Stimulated activated effector memory CD8-positive, alpha-beta T cell treated with anti-CD3 and anti-CD28 coated beads, Interleukin-12 subunit alpha, Interleukin-12 subunit beta, amount 100 ng/mL, for 72 hours (primary cell): ENCODE measurements at regions not wholly inside any gene's neighbourhood (a gene's known extent, or its start where the extent isn't known, plus 50 kb on each side); places are given as distances from the start of the nearest gene placed in this dataset.
"Not testable (repeated sequence)": the region's sequence is repeated elsewhere in the genome, so short reads cannot be mapped to it uniquely, and the experiment has no call there.

Experiments used
- ATAC-seq: fragments of 150-1000 bp; cut with Tn5 transposase; 2 replicates; pipeline ENCODE4 v1.10.0; 2021
- DNase-seq, 2 donors: peaks; one replicate each; pipeline ENCODE4 v3.0.0; 2021 to 2022; ENCODE audit warnings: low spot score in 2 of 2
- H3K27ac Mint-ChIP-seq: one replicate; pipeline ENCODE4 v1.8.0; 2022; ENCODE audit warnings: mild to moderate bottlenecking, mixed read lengths
- H3K36me3 Mint-ChIP-seq: one replicate; pipeline ENCODE4 v1.8.0; 2022; ENCODE audit warnings: mild to moderate bottlenecking, mixed read lengths
- H3K4me1 Mint-ChIP-seq: one replicate; pipeline ENCODE4 v1.8.0; 2022; ENCODE audit warnings: mixed read lengths
- H3K4me3 Mint-ChIP-seq: one replicate; pipeline ENCODE4 v1.8.0; 2022; ENCODE audit warnings: mild to moderate bottlenecking, mixed read lengths
- H3K9me3 Mint-ChIP-seq: one replicate; pipeline ENCODE4 v1.8.0; 2022; ENCODE audit warnings: mixed read lengths

GRCh38 chr3:176075491-176075890, 1121.8 kb downstream of the TBL1XR1 start:
- Mint-ChIP-seq H3K36me3 (no peaks in the 10 kb centered on the region), H3K4me3 (no peak overlapping the region), H3K4me1 (no peaks in the 10 kb centered on the region), H3K9me3 (peaks cover 11% of the 10 kb centered on the region), H3K27ac (no peak overlapping the region)
- ATAC-seq (no peak), DNase-seq (no peak)

DNA sequence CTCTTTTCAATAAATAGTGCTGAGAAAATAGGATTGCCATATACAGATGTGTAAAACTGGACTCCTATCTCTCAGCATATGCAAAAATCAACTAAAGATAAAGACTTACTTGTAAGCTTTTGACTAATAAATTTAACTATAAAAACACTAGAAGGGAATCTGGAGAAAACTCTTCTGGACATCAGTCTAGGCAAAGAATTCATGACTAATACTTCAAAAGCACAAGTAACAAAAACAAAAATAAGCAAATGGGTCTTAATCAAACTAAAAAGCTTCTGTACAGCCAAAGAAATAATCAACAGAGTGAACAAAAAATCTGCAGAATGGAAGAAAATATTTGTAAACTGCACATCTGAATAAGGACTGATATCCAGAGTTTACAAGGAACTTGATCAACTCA, 1122.2 kb downstream of the TBL1XR1 start:
- Mint-ChIP-seq H3K27ac (no peak overlapping the region), H3K4me3 (no peak overlapping the region), H3K4me1 (no peaks in the 10 kb centered on the region), H3K9me3 (peaks cover 9% of the 10 kb centered on the region), H3K36me3 (no peaks in the 10 kb centered on the region)
- ATAC-seq (no peak), DNase-seq (no peak)

DNA sequence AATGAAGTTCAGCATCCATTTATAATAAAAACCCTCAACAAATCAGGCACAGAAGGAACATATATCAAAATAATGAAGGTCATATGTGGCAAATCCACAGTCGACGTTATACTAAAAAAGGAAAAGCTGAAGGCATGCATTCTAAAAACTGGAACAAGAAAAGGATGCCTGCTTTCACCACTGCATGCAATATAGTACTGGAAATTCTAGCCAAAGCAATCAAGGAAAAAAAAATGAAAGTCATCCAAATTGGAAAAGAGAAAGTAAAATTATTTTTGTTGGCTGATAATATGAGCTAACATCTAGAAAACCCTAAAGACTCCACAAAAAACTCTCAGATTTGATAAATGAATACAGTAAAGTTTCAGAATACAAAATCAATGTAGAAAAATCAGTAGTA, 1123.2 kb downstream of the TBL1XR1 start:
- H3K4me1 Mint-ChIP-seq = no peaks in the 10 kb centered on the region
- no peak overlapping the region for H3K27ac Mint-ChIP-seq
- ATAC-seq (no peak), DNase-seq (no peak)
- H3K36me3 Mint-ChIP-seq = no peaks in the 10 kb centered on the region
- peaks cover 9% of the 10 kb centered on the region for H3K9me3 Mint-ChIP-seq
- no peak overlapping the region for H3K4me3 Mint-ChIP-seq

- Mint-ChIP-seq H3K4me3 (no peak overlapping the region), H3K27ac (no peak overlapping the region), H3K36me3 (no peaks in the 10 kb centered on the region), H3K4me1 (no peaks in the 10 kb centered on the region), H3K9me3 (peaks cover 6% of the 10 kb centered on the region)
- DNase-seq (no peak), ATAC-seq (no peak)
These were observed 1125.3 kb downstream of the TBL1XR1 start for GRCh38 chr3:176071943-176072342.

- H3K27ac Mint-ChIP-seq = no peak overlapping the region
These were observed 1128.5 kb downstream of the TBL1XR1 start for GRCh38 chr3:176068750-176069149.

GRCh38 chr3:176058856-176059255, 1138.4 kb downstream of the TBL1XR1 start:
- no peak for DNase-seq
- Mint-ChIP-seq H3K27ac (no peak overlapping the region), H3K9me3 (peaks cover 11% of the 10 kb centered on the region)

More at GRCh38 chr3:176068750-176069149, 1128.5 kb downstream of the TBL1XR1 start:
- H3K4me1 Mint-ChIP-seq = no peaks in the 10 kb centered on the region
- ATAC-seq = peak; percentile 11
- no peaks in the 10 kb centered on the region for H3K36me3 Mint-ChIP-seq
- no peak overlapping the region for H3K4me3 Mint-ChIP-seq
- DNase-seq = no peak
- H3K9me3 Mint-ChIP-seq = peaks cover 3% of the 10 kb centered on the region

DNA sequence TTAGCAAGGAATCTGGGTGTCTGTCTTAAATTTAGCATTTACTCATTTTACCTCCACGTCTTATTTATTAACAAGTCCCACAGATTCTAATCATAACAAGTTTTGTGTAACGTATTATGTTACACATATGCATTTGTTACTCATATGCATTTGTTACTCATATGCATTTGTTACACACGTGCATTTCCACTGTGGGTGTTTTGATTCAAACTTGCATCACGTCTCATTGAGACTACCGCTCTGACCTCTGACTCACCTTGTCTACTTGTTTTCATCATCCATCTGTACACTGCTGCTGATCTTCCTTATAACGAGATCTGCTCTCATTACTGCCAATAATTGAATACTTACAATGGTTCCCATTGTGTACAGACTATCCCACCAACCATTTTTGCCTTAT, 1141.4 kb downstream of the TBL1XR1 start:
- ATAC-seq (no peak), DNase-seq (no peak)
- H3K36me3 Mint-ChIP-seq = no peaks in the 10 kb centered on the region
- H3K4me3 Mint-ChIP-seq = no peak overlapping the region
- peaks cover 11% of the 10 kb centered on the region for H3K9me3 Mint-ChIP-seq
- no peak overlapping the region for H3K27ac Mint-ChIP-seq
- H3K4me1 Mint-ChIP-seq = no peaks in the 10 kb centered on the region

More at GRCh38 chr3:176058856-176059255, 1138.4 kb downstream of the TBL1XR1 start:
- H3K4me1 Mint-ChIP-seq = no peaks in the 10 kb centered on the region
- H3K4me3 Mint-ChIP-seq = no peak overlapping the region
- no peaks in the 10 kb centered on the region for H3K36me3 Mint-ChIP-seq
- no peak for ATAC-seq

- H3K4me3 Mint-ChIP-seq = no peak overlapping the region
- DNase-seq = no peak
- H3K4me1 Mint-ChIP-seq = no peaks in the 10 kb centered on the region
These were observed 1145.5 kb downstream of the TBL1XR1 start for GRCh38 chr3:176051766-176052165.

GRCh38 chr3:176046703-176047102, 1150.6 kb downstream of the TBL1XR1 start:
- ATAC-seq = no peak
- Mint-ChIP-seq H3K4me1 (no peaks in the 10 kb centered on the region), H3K9me3 (peaks cover 10% of the 10 kb centered on the region), H3K27ac (no peak overlapping the region), H3K36me3 (no peaks in the 10 kb centered on the region), H3K4me3 (no peak overlapping the region)
- no peak for DNase-seq

More at GRCh38 chr3:176051766-176052165, 1145.5 kb downstream of the TBL1XR1 start:
- ATAC-seq = no peak
- Mint-ChIP-seq H3K9me3 (peaks cover 13% of the 10 kb centered on the region), H3K27ac (no peak overlapping the region), H3K36me3 (no peaks in the 10 kb centered on the region)

DNA sequence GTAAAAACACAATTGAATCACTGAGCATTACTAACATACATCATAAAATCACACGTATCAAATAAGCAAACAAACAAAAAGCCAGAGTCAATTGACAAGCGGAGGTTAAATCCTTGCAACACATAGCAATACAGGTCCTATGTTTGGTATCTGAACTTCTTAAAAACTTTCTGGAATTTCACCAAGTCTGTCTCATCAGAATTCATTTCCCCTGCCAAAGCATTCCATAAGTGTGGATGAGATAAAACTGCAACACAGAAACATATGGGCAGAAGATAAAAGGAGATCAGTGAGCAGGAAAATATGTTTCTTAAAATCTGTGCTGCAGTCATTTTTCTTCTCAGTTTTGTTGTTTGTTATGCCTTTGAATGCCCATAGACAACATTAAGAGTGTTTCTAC, 1155.5 kb downstream of the TBL1XR1 start:
- Mint-ChIP-seq H3K27ac (no peak overlapping the region), H3K9me3 (peaks cover 10% of the 10 kb centered on the region), H3K4me3 (no peak overlapping the region), H3K4me1 (no peaks in the 10 kb centered on the region), H3K36me3 (no peaks in the 10 kb centered on the region)
- no peak for ATAC-seq
- no peak for DNase-seq

GRCh38 chr3:176041185-176041584, 1156.1 kb downstream of the TBL1XR1 start:
- Mint-ChIP-seq H3K4me3 (no peak overlapping the region), H3K4me1 (no peaks in the 10 kb centered on the region), H3K27ac (no peak overlapping the region), H3K9me3 (peaks cover 10% of the 10 kb centered on the region), H3K36me3 (no peaks in the 10 kb centered on the region)
- ATAC-seq = no peak
- no peak for DNase-seq

GRCh38 chr3:176037636-176038035, 1159.6 kb downstream of the TBL1XR1 start:
- no peak for DNase-seq
- Mint-ChIP-seq H3K27ac (no peak overlapping the region), H3K9me3 (peaks cover 12% of the 10 kb centered on the region), H3K4me3 (no peak overlapping the region), H3K36me3 (no peaks in the 10 kb centered on the region), H3K4me1 (no peaks in the 10 kb centered on the region)
- no peak for ATAC-seq

- no peak for DNase-seq
- Mint-ChIP-seq H3K36me3 (no peaks in the 10 kb centered on the region), H3K4me3 (no peak overlapping the region), H3K27ac (no peak overlapping the region), H3K9me3 (peaks cover 19% of the 10 kb centered on the region), H3K4me1 (no peaks in the 10 kb centered on the region)
- ATAC-seq = no peak
These were observed 1165.2 kb downstream of the TBL1XR1 start for GRCh38 chr3:176032043-176032442.

DNA sequence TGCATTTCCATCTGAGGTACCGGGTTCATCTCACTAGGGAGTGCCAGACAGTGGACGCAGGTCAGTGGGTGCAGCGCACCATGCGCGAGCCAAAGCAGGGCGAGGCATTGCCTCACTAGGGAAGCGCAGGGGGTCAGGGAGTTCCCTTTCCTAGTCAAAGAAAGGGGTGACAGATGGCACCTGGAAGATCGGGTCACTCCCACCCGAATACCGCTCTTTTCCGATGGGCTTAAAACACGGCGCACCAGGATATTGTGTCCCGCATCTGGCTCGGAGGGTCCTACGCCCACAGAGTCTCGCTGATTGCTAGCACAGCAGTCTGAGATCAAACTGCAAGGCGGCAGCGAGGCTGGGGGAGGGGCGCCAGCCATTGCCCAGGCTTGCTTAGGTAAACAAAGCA, 1157.1 kb downstream of the NAALADL2 start:
- H3K36me3 Mint-ChIP-seq, DNase-seq, H3K9me3 Mint-ChIP-seq, ATAC-seq, H3K4me1 Mint-ChIP-seq, H3K27ac Mint-ChIP-seq, H3K4me3 Mint-ChIP-seq: not testable (repeated sequence)

- H3K36me3 Mint-ChIP-seq, H3K4me1 Mint-ChIP-seq: not testable (repeated sequence)
These were observed 1156.1 kb downstream of the NAALADL2 start for GRCh38 chr3:176015228-176015627.

GRCh38 chr3:176009256-176009655, 1150.1 kb downstream of the NAALADL2 start:
- ATAC-seq (no peak), DNase-seq (no peak)
- Mint-ChIP-seq H3K4me1 (no peaks in the 10 kb centered on the region), H3K4me3 (no peak overlapping the region), H3K36me3 (no peaks in the 10 kb centered on the region), H3K9me3 (peaks cover 8% of the 10 kb centered on the region), H3K27ac (no peak overlapping the region)

More at GRCh38 chr3:176015228-176015627, 1156.1 kb downstream of the NAALADL2 start:
- peaks cover 10% of the 10 kb centered on the region for H3K9me3 Mint-ChIP-seq
- not testable (repeated sequence) for H3K27ac Mint-ChIP-seq, H3K4me3 Mint-ChIP-seq, ATAC-seq, DNase-seq

GRCh38 chr3:176005564-176005963, 1146.4 kb downstream of the NAALADL2 start:
- H3K36me3 Mint-ChIP-seq = no peaks in the 10 kb centered on the region
- H3K27ac Mint-ChIP-seq = no peak overlapping the region
- no peak for ATAC-seq
- no peaks in the 10 kb centered on the region for H3K4me1 Mint-ChIP-seq
- no peak overlapping the region for H3K4me3 Mint-ChIP-seq
- H3K9me3 Mint-ChIP-seq = peaks cover 5% of the 10 kb centered on the region
- no peak for DNase-seq
